GM12801 (cell line): ENCODE measurements at regions not wholly inside any gene's neighbourhood (a gene's known extent, or its start where the extent isn't known, plus 50 kb on each side); places are given as distances from the start of the nearest gene placed in this dataset.

ENCODE experiments used
- CTCF ChIP-seq: IDR thresholded peaks from one replicate; pipeline ENCODE4 v1.5.1; 2011; ENCODE audit warnings: control low read depth; ENCODE audit not compliant: insufficient read length; ENCODE audit errors: extremely low read depth

- TF ChIP-seq CTCF: no peak
These were observed 259.2 kb downstream of the SLCO4C1 start for GRCh38 chr5:102036927-102037326.

DNA sequence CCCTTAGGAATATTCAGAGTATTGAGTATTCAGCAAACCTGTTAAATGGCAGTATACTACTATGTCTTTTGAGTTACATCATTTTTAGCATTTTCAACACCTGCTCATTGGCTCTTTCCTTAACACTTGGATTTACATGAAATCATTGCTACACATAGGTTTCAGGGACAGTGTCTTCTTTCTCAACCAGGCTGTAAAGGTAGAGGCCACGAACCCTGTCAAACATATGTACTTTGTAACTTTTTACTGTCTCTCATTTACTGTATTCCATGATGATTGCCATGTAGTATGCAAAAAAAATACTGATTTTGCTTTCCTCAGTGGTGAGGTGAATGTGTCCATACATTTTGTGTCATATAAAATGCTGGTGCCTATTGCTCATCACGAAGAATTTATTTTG is 264.4 kb downstream of the SLCO4C1 start:
- no peak for TF ChIP-seq CTCF

DNA sequence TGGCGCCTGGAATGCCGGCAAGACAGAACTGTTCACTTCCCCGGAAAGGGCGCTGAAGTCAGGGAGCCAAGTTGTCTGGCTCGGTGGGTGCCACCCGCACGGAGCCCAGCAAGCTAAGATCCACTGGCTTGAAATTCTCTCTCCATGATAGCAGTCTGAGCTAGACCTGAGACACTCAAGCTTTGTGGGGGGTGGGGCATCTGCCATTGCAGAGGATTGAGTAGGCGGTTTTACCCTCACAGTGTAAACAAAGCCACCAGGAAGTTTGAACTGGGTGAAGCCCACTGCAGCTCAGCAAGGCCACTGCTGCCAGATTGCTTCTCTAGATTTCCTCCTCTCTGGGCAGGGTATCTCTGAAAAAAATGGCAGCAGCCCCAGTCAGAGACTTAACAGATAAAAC is 277.4 kb downstream of the SLCO4C1 start:
- TF ChIP-seq CTCF: no peak

DNA sequence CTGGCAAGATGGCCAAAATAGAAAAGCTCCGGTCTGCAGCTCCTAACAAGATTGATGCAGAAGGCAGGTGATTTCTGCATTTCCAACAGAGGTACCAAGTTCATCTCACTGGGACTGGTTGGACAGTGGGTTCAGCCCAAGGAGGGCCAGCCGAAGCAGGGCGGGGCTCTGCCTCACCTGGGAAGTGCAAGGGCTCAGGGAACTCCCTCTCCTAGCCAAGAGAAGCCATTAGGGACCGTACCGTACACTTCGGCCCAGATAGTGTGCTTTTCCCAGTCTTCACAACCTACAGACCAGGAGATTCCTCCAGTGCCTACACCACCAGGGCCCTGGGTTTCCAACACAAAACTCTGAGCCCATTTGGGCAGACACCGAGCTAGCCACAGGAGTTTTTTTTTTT is 277.8 kb downstream of the SLCO4C1 start:
- TF ChIP-seq CTCF: no peak

DNA sequence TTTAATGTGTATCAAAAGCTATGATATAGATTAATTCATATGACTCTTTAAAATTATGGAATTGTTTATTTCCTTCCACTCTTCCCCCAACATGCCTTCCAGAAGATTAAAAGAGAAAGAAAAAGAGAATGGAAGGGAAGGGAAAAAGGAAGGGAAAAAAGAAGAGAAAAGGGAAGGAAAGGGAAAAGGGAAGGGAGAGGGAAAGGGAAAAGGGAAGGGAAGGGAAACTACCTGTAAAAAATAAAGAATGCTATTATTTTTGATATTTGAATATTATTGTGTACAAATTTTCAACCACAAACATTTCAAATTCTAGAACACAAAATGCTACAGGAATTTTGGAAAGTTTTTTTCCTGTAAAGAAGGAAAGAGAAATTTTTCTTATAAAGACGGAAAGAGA is 281.7 kb downstream of the SLCO4C1 start:
- TF ChIP-seq CTCF: no peak

GRCh38 chr5:102010644-102011043 is 285.4 kb downstream of the SLCO4C1 start:
- TF ChIP-seq CTCF: no peak

DNA sequence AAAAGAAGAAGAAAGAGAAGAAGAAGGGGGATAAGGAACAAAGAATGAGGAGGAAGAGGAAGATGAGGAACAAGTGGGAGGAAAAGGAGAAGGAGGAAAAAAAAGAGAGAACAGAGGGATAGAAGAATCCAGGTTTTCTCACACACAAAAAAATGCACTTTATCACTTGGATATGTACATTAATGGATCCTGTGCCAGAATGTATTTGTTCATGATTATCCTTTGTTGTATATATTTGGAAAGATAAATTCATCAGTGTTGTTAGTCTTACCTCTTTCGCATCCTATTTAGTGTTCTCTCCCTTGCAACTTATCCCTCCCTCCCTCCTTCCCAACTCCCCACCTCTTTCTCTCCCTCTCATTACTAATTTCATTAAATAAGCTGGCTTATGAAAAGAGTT is 298.8 kb downstream of the SLCO4C1 start:
- TF ChIP-seq CTCF: no peak

- no peak for TF ChIP-seq CTCF
These were observed 300.5 kb downstream of the SLCO4C1 start for GRCh38 chr5:101995585-101995984.
